IMR-90 (cell line): ENCODE measurements at regions not wholly inside any gene's neighbourhood (a gene's known extent, or its start where the extent isn't known, plus 50 kb on each side); places are given as distances from the start of the nearest gene placed in this dataset.
A peak's percentile ranks its signal among the peaks of the same experiment; 100 is the strongest.

Experiments used
- ATAC-seq: fragments of 200-7000 bp; cut with Tn5 transposase; 2 replicates; pipeline ENCODE4 v1.9.1; 2020; ENCODE audit warnings: low read depth, mild to moderate bottlenecking, moderate library complexity
- BruUV-seq: library from RNA; stranded (reverse); fragments of 400-500 nt; replicated peaks from 2 replicates; lab custom pipeline; 2021; lab: Mats Ljungman, UMichigan
- CTCF ChIA-PET: fragments of 300-600 bp; formaldehyde crosslinking; extraction: SDS; loops from one replicate; lab custom pipeline; 2021; ENCODE audit warnings: antibody characterized with exemption; lab: Yijun Ruan, JAX
- POLR2A ChIA-PET: fragments of 300-600 bp; sonication (Branson Sonifier 250); formaldehyde crosslinking; loops from one replicate; lab custom pipeline; 2022; ENCODE audit warnings: antibody characterized with exemption; ENCODE audit not compliant: unreplicated experiment; lab: Charles Lee
- DNase-seq: peaks from one replicate; pipeline ENCODE4 v3.0.0; 2013
- H2AFZ ChIP-seq: replicated peaks from 2 replicates; pipeline ENCODE3; 2013; ENCODE audit warnings: low read length, mild to moderate bottlenecking; ENCODE audit not compliant: poor library complexity
- H2AK5ac ChIP-seq: 2 replicates; pipeline ENCODE4 v1.6.1; 2013; ENCODE audit warnings: low read depth, low read length, inconsistent platforms
- H2AK9ac ChIP-seq: replicated peaks from 2 replicates; pipeline ENCODE3; 2013; ENCODE audit warnings: mild to moderate bottlenecking, low read depth, low read length, moderate library complexity; ENCODE audit not compliant: poor library complexity
- H2BK120ac ChIP-seq: 2 replicates; pipeline ENCODE4 v1.6.1; 2013; ENCODE audit warnings: low read depth, low read length, inconsistent platforms
- H2BK15ac ChIP-seq: 3 replicates; pipeline ENCODE4 v1.6.1; 2013; ENCODE audit warnings: low read depth, low read length, inconsistent platforms
- H2BK20ac ChIP-seq: 2 replicates; pipeline ENCODE4 v1.6.1; 2013; ENCODE audit warnings: low read depth, mild to moderate bottlenecking, inconsistent platforms, low read length, moderate library complexity
- H2BK5ac ChIP-seq: 2 replicates; pipeline ENCODE4 v1.6.1; 2013; ENCODE audit warnings: mild to moderate bottlenecking, low read depth, low read length, inconsistent platforms; ENCODE audit not compliant: poor library complexity, severe bottlenecking
- H3K14ac ChIP-seq: replicated peaks from 2 replicates; pipeline ENCODE4 v1.6.1; 2013; ENCODE audit warnings: low read depth, low read length, inconsistent platforms
- H3K18ac ChIP-seq: 2 replicates; pipeline ENCODE4 v1.6.1; 2013; ENCODE audit warnings: low read depth, low read length, control low read depth
- H3K23ac ChIP-seq: 2 replicates; pipeline ENCODE4 v1.6.1; 2013; ENCODE audit warnings: low read depth, low read length, inconsistent platforms
- H3K27ac ChIP-seq: 2 replicates; pipeline ENCODE4 v1.5.1; 2013; ENCODE audit warnings: mild to moderate bottlenecking, control low read depth, low read length; ENCODE audit not compliant: insufficient read depth
- H3K27me3 ChIP-seq: 2 replicates; pipeline ENCODE4 v1.6.1; 2013; ENCODE audit warnings: low read length; ENCODE audit not compliant: control insufficient read depth, insufficient read depth
- H3K36me3 ChIP-seq: 2 replicates; pipeline ENCODE4 v1.6.1; 2013; ENCODE audit warnings: low read length, mixed read lengths; ENCODE audit not compliant: control insufficient read depth, insufficient read depth
- H3K4ac ChIP-seq: 2 replicates; pipeline ENCODE4 v1.6.1; 2013; ENCODE audit warnings: low read depth, low read length, inconsistent platforms
- H3K4me1 ChIP-seq: 2 replicates; pipeline ENCODE4 v1.6.1; 2013; ENCODE audit warnings: low read length, mixed read lengths; ENCODE audit not compliant: control insufficient read depth, insufficient read depth
- H3K4me2 ChIP-seq: 2 replicates; pipeline ENCODE4 v1.6.1; 2013; ENCODE audit warnings: low read depth, mild to moderate bottlenecking, control low read depth, low read length, moderate library complexity
- H3K4me3 ChIP-seq: 2 replicates; pipeline ENCODE4 v1.5.1; 2013; ENCODE audit warnings: low read depth, mild to moderate bottlenecking, control low read depth, low read length, moderate library complexity; ENCODE audit not compliant: insufficient read depth
- H3K56ac ChIP-seq: 2 replicates; pipeline ENCODE4 v1.6.1; 2013; ENCODE audit warnings: low read length, inconsistent platforms; ENCODE audit not compliant: insufficient read depth; ENCODE audit errors: extremely low read depth
- H3K79me1 ChIP-seq, 2 experiments: 2 replicates each; pipeline ENCODE4 v1.6.1; 2013; ENCODE audit warnings: low read length in 2 of 2, inconsistent platforms in 1 of 2, low read depth in 1 of 2
- H3K9ac ChIP-seq: 2 replicates; pipeline ENCODE4 v1.6.1; 2013; ENCODE audit warnings: low read depth, low read length, control low read depth
- H3K9me1 ChIP-seq: 2 replicates; pipeline ENCODE4 v1.6.1; 2013; ENCODE audit warnings: low read length, inconsistent platforms; ENCODE audit not compliant: insufficient read depth
- H3K9me3 ChIP-seq: 2 replicates; pipeline ENCODE4 v1.6.1; 2013; ENCODE audit warnings: low read length; ENCODE audit not compliant: control insufficient read depth, insufficient read depth
- H4K20me1 ChIP-seq: 2 replicates; pipeline ENCODE4 v1.6.1; 2013; ENCODE audit warnings: low read length, inconsistent platforms; ENCODE audit not compliant: insufficient read depth
- H4K5ac ChIP-seq: 2 replicates; pipeline ENCODE4 v1.6.1; 2013; ENCODE audit warnings: mild to moderate bottlenecking, low read depth, low read length, control low read depth
- H4K8ac ChIP-seq, 2 experiments: 2 replicates each; pipeline ENCODE4 v1.6.1; 2013; ENCODE audit warnings: low read depth in 2 of 2, low read length in 2 of 2, control low read depth in 1 of 2, inconsistent platforms in 1 of 2
- H4K91ac ChIP-seq: 2 replicates; pipeline ENCODE4 v1.6.1; 2013; ENCODE audit warnings: low read depth, low read length, inconsistent platforms; ENCODE audit not compliant: insufficient read depth
- MXI1 ChIP-seq: IDR thresholded peaks from 2 replicates; pipeline ENCODE4 v1.6.1; 2012; ENCODE audit warnings: low read depth, mild to moderate bottlenecking, low read length, moderate library complexity, borderline replicate concordance
- NFE2L2 ChIP-seq: fragments of 150-350 bp; IDR thresholded peaks from 2 replicates; pipeline ENCODE4 v1.6.1; 2016; ENCODE audit warnings: low read depth, mild to moderate bottlenecking, low read length
- dilution Hi-C: fragments of 300-500 bp; cut with HindIII; formaldehyde crosslinking; loops from one replicate; pipeline ENCODE4 v1.14.3; 2018; ENCODE audit warnings: low sequenced_read_pairs; ENCODE audit not compliant: unreplicated experiment
- in situ Hi-C: fragments of 300-500 bp; cut with MboI; formaldehyde crosslinking; loops from 3 replicates; pipeline ENCODE4 v1.14.3; 2019; ENCODE audit warnings: low sequenced_read_pairs, inconsistent platforms, mixed read lengths
- intact Hi-C: fragments of 100-400 bp; cut with micrococcal nuclease; formaldehyde crosslinking; loops from 2 replicates; pipeline ENCODE4 v1.10.0; 2022

DNA sequence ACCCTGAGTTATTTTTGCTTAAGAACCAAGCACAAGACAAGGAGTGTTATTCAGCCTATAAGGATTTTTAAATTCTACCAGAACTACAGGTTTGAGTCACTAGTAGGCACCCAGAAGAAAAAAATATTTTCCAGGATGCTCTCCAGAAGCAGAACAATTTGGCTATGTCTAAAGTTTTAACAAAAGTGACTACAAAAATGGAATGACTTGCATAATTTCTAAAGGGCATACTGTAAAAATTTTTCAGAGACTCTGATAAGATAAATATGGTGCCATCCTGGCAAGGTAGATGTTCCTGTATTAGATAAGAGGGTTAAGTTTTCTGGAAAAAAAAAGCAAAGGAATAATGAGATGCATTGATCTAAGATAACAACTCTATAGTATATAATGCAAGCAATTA is 68.6 kb upstream of the FAM9A start:
- Histone ChIP-seq H2AK9ac (no peak overlapping the region), H4K91ac (no peak overlapping the region; the same call in 1 of the 2 replicates), H3K14ac (no peak overlapping the region), H2BK5ac (no peak overlapping the region), H4K8ac (peak overlapping the region in 1 of 2 experiments; percentile 3; a peak in 2 of 4 replicates), H3K23ac (no peak overlapping the region), H3K27me3 (no peaks in the 10 kb centered on the region), H2BK120ac (no peak overlapping the region), H2BK20ac (no peak overlapping the region), H2AK5ac (no peak overlapping the region), H3K27ac (no peak overlapping the region), H3K4ac (peak overlapping the region; percentile 52; the same call in 1 of the 2 replicates), H3K9me1 (no peaks in the 10 kb centered on the region; the same call in 1 of the 2 replicates), H4K20me1 (no peaks in the 10 kb centered on the region), H3K4me1 (peaks cover 6% of the 10 kb centered on the region), H3K9ac (no peak overlapping the region), H3K56ac (no peak overlapping the region), H3K79me1 (no peaks in the 10 kb centered on the region), H3K4me3 (no peak overlapping the region), H2BK15ac (no peak overlapping the region), H2AFZ (no peak overlapping the region), H3K4me2 (no peak overlapping the region), H4K5ac (no peak overlapping the region), H3K36me3 (no peaks in the 10 kb centered on the region), H3K9me3 (no peaks in the 10 kb centered on the region), H3K18ac (peak overlapping the region; percentile 76; the same call in 1 of the 2 replicates)
- dilution Hi-C loops (no loop called here), in situ Hi-C loops (no loop called here), intact Hi-C loops (loop anchor here (1.0 to 10.0 kb wide), 4 partner anchors 475 to 813 kb away; no protein-coding TSS in a partner anchor)
- DNase-seq (no peak), ATAC-seq (no peak)
- no peak for TF ChIP-seq MXI1
- TF ChIP-seq NFE2L2 = peak; percentile 71
- CTCF ChIA-PET = no interaction called here
- POLR2A ChIA-PET = no interaction called here
- no TSS peak for BruUV-seq
